NT2/D1 (cell line): ENCODE measurements at regions not wholly inside any gene's neighbourhood (a gene's known extent, or its start where the extent isn't known, plus 50 kb on each side); places are given as distances from the start of the nearest gene placed in this dataset.

Source experiments
- SUZ12 ChIP-seq: IDR thresholded peaks from 2 replicates; pipeline ENCODE4 v1.6.1; 2011; ENCODE audit not compliant: insufficient read length, insufficient read depth; ENCODE audit errors: extremely low read depth
- YY1 ChIP-seq: IDR thresholded peaks from 2 replicates; pipeline ENCODE4 v1.6.1; 2011; ENCODE audit not compliant: insufficient read length, insufficient read depth

DNA sequence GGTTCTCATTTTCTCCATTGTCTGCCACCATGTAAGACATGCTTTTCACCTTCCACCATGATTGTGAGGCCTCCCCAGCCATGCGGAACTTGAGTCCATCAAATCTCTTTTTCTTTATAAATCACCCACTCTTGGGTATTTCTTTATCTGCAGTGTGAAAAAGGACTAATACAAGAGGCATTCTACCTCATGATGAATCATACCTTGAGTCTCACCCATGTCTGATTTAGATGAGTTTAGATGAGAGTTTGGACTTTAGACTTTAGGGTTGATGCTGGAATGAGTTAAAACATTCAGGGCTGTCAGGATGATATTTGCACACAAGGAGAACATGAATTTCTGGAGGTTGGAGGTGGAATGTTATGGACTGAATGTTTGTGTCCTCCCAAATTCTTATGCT, 545.6 kb downstream of the C6orf118 start:
- TF ChIP-seq SUZ12 (no peak), YY1 (no peak)
